K562 (cell line): ENCODE measurements at regions not wholly inside any gene's neighbourhood (a gene's known extent, or its start where the extent isn't known, plus 50 kb on each side); places are given as distances from the start of the nearest gene placed in this dataset.

Experiments
- ATAC-seq: fragments of 200-7000 bp; cut with Tn5 transposase; 3 replicates; pipeline ENCODE4 v1.9.1; 2020; ENCODE audit warnings: moderate library complexity
- BruUV-seq: library from RNA; stranded (reverse); fragments of 400-500 nt; replicated peaks from 2 replicates; lab custom pipeline; 2021; lab: Mats Ljungman, UMichigan
- CTCF ChIA-PET: fragments of 300-600 bp; formaldehyde crosslinking; extraction: SDS; loops from one replicate; lab custom pipeline; 2021; ENCODE audit warnings: low intra/inter-chr PET ratio; lab: Yijun Ruan, JAX
- POLR2A ChIA-PET: fragments of 300-600, 350-650 bp; sonication (Branson Sonifier 250); formaldehyde crosslinking; extraction: SDS; loops from one replicate; lab custom pipeline; 2021; ENCODE audit warnings: antibody characterized with exemption, inconsistent platforms; lab: Yijun Ruan, JAX
- DNase-seq, 4 experiments: peaks; one replicate each; pipeline versions ENCODE4 v3.0.0 to v3.0.0-alpha.2; 2011 to 2018; ENCODE audit warnings: low spot score in 3 of 4, mixed read lengths in 3 of 4; ENCODE audit errors: extremely low read depth in 1 of 4
- FAIRE-seq: peaks from 2 replicates; lab custom pipeline; 2011; peaks lifted over from hg19 to GRCh38; lab: Jason Lieb, UNC
- H2AFZ ChIP-seq: 2 replicates; pipeline ENCODE4 v1.6.0; 2011; ENCODE audit warnings: low read depth, low read length, control low read depth, inconsistent platforms
- H3K27ac ChIP-seq: fragments of 200-600 bp; 3 replicates; pipeline ENCODE4 v1.8.0; 2011; ENCODE audit warnings: low read depth, mild to moderate bottlenecking, control low read depth, inconsistent platforms, low read length, moderate library complexity, mixed read lengths; ENCODE audit errors: extremely low read depth
- H3K27me3 ChIP-seq, 2 experiments: fragments of 300-600 bp in 1 of 2; 2 replicates in 1 of 2; 3 replicates in 1 of 2; pipeline versions ENCODE4 v1.6.0 to v1.8.0; 2011; ENCODE audit warnings: inconsistent platforms in 2 of 2, low read length in 2 of 2, mild to moderate bottlenecking in 1 of 2, mixed read lengths in 1 of 2, moderate library complexity in 1 of 2; ENCODE audit not compliant: control insufficient read depth in 2 of 2, insufficient read depth in 2 of 2
- H3K36me3 ChIP-seq: fragments of 300-600 bp; 3 replicates; pipeline ENCODE4 v1.8.0; 2011; ENCODE audit warnings: mild to moderate bottlenecking, low read length, inconsistent platforms; ENCODE audit not compliant: control insufficient read depth, insufficient read depth
- H3K4me1 ChIP-seq, 2 experiments: fragments of 200-600 bp in 1 of 2; replicated peaks in 1 of 2; 2 replicates in 1 of 2; 3 replicates in 1 of 2; pipeline versions ENCODE4 v1.5.1 to v1.8.0; 2011; ENCODE audit warnings: inconsistent platforms in 2 of 2, low read length in 2 of 2, mild to moderate bottlenecking in 1 of 2, mixed read lengths in 1 of 2, moderate library complexity in 1 of 2; ENCODE audit not compliant: control insufficient read depth in 2 of 2, insufficient read depth in 2 of 2
- H3K4me2 ChIP-seq: 2 replicates; pipeline ENCODE4 v1.6.1; 2011; ENCODE audit warnings: low read length, control low read depth, inconsistent platforms, mixed read lengths; ENCODE audit not compliant: insufficient read depth
- H3K4me3 ChIP-seq: fragments of 200-600 bp; sonication (generic), shearing (Covaris generic); 2 replicates; pipeline ENCODE4 v1.5.1; 2016; ENCODE audit warnings: control low read depth, inconsistent platforms
- H3K79me2 ChIP-seq: fragments of 200-600 bp; 3 replicates; pipeline ENCODE4 v1.8.0; 2011; ENCODE audit warnings: low read length, inconsistent platforms; ENCODE audit not compliant: control insufficient read depth, insufficient read depth
- H3K9ac ChIP-seq, 2 experiments: 2 replicates each; pipeline versions ENCODE4 v1.6.0 to v1.6.1; 2011; ENCODE audit warnings: low read depth in 2 of 2, low read length in 2 of 2, control low read depth in 1 of 2, inconsistent platforms in 1 of 2, mild to moderate bottlenecking in 1 of 2, mixed read lengths in 1 of 2; ENCODE audit not compliant: insufficient read depth in 1 of 2
- H3K9me1 ChIP-seq: one replicate; pipeline ENCODE4 v1.6.0; 2011; ENCODE audit warnings: inconsistent platforms, mild to moderate bottlenecking, low read length, moderate library complexity; ENCODE audit not compliant: control insufficient read depth, insufficient read depth
- H3K9me3 ChIP-seq: replicated peaks from 2 replicates; pipeline ENCODE4 v1.5.1; 2011; ENCODE audit warnings: low read depth, low read length, inconsistent platforms; ENCODE audit not compliant: control insufficient read depth, insufficient read depth
- H4K20me1 ChIP-seq: replicated peaks from 2 replicates; pipeline ENCODE4 v1.6.1; 2011; ENCODE audit warnings: low read length, inconsistent platforms, mixed read lengths; ENCODE audit not compliant: control insufficient read depth, insufficient read depth
- ILF3 ChIP-seq: fragments of 450-650 bp; IDR thresholded peaks from 2 replicates; pipeline ENCODE4 v1.6.1; 2018; ENCODE audit warnings: antibody characterized with exemption, mild to moderate bottlenecking, moderate library complexity, borderline replicate concordance
- NFXL1 ChIP-seq: fragments of 450-650 bp; formaldehyde crosslinking; IDR thresholded peaks from 2 replicates; pipeline ENCODE4 v1.4.0; 2021; ENCODE audit warnings: mild to moderate bottlenecking
- PTRF ChIP-seq: fragments of 450-650 bp; IDR thresholded peaks from 2 replicates; pipeline ENCODE4 v1.6.1; 2016; ENCODE audit warnings: mild to moderate bottlenecking, missing genetic modification characterization, missing compliant biosample characterization
- SP2 ChIP-seq: IDR thresholded peaks from 2 replicates; pipeline ENCODE4 v1.6.1; 2011; ENCODE audit warnings: mild to moderate bottlenecking, low read depth, low read length, moderate library complexity; ENCODE audit not compliant: poor library complexity, severe bottlenecking; ENCODE audit errors: extremely low read depth
- ZFPM2 ChIP-seq: fragments of 250-450 bp; sonication (Bioruptor Pico); IDR thresholded peaks from 2 replicates; pipeline ENCODE4 v1.5.1; 2022; ENCODE audit warnings: mild to moderate bottlenecking
- WGBS: fragments of 100-300 bp; shearing (Covaris generic); methylation state at CpG from one replicate; pipeline ENCODE4 v1.1.6; 2016; ENCODE audit warnings: low coverage, mixed read lengths; ENCODE audit not compliant: insufficient coverage; ENCODE audit errors: missing lambda C conversion rate; 5-methylcytosine and 5-hydroxymethylcytosine counted together
- in situ Hi-C: fragments of 300-500 bp; cut with MboI; formaldehyde crosslinking; loops from 4 replicates; pipeline ENCODE4 v1.15.0; 2018; ENCODE audit warnings: inconsistent platforms, mixed read lengths
- intact Hi-C: fragments of 100-400 bp; cut with micrococcal nuclease; formaldehyde crosslinking; loops from 2 replicates; pipeline ENCODE4 v1.14.2; 2022
- TF ChIP-seq, protein P1 (sequence below): fragments of 450-650 bp; formaldehyde crosslinking; IDR thresholded peaks from 2 replicates; pipeline ENCODE4 v1.4.0; 2020; ENCODE audit warnings: mild to moderate bottlenecking, moderate library complexity
- TF ChIP-seq, protein P2 (sequence below), 2 experiments: fragments of 450-650 bp in 1 of 2; IDR thresholded peaks; 2 replicates each; pipeline ENCODE4 v1.6.1; 2011 to 2017; ENCODE audit warnings: low read depth in 2 of 2, antibody characterized with exemption in 1 of 2, borderline replicate concordance in 1 of 2, low read length in 1 of 2, mild to moderate bottlenecking in 1 of 2, mixed read lengths in 1 of 2; ENCODE audit not compliant: control insufficient read depth in 1 of 2

DNA sequence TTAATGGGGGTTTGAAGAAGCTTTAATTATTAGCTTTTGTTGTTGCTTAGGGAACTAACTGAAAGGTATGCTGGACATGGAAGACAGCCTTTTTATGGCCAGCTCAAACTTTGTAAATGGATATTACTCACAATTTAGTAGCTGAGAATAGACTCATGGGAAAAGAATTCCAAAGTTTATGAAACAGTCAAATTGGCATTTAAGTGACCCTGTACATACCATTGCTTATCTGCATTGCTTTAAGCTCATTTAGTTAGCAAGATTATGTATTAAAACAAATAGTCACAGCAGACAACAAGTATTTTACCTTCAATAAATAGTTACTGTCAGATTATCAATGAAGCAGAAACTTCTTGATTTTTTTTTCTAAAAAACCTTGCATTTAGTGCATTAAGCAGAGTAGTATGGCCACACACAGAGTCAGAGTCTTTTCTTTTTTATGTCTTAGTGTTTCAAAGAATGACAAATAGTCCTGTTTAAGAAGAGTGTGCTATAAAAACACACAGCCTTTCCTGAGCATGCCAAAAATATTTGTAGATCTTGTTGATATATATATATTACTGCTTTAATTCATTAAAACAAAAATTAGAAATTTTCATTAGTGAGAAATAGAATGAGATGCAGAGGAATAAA, 102.2 kb downstream of the TTC6 start:
- H3K9me1 ChIP-seq, result no peaks in the 10 kb centered on the region
- H3K27ac ChIP-seq, result no peak overlapping the region
- ATAC-seq (no peak), FAIRE-seq (no peak), DNase-seq (no peak)
- intact Hi-C loops, result no loop called here
- in situ Hi-C loops, result no loop called here
- no peak overlapping the region for H3K4me3 ChIP-seq
- TF ChIP-seq SP2 (no peak), PTRF (tag) (no peak), NFXL1 (CRISPR knock-in tag) (no peak)
- H3K9ac ChIP-seq, result no peak overlapping the region
- H2AFZ ChIP-seq, result no peak overlapping the region
- H3K4me2 ChIP-seq, result no peak overlapping the region
- H3K79me2 ChIP-seq, result no peaks in the 10 kb centered on the region
- H3K4me1 ChIP-seq, result no peaks in the 10 kb centered on the region
- H3K27me3 ChIP-seq, result no peaks in the 10 kb centered on the region; a peak in 1 of 5 replicates
- no peaks in the 10 kb centered on the region for H3K9me3 ChIP-seq
- POLR2A ChIA-PET, result no interaction called here
- no peaks in the 10 kb centered on the region for H4K20me1 ChIP-seq
- CTCF ChIA-PET, result no interaction called here
- no TSS peak for BruUV-seq
- H3K36me3 ChIP-seq, result no peaks in the 10 kb centered on the region

DNA sequence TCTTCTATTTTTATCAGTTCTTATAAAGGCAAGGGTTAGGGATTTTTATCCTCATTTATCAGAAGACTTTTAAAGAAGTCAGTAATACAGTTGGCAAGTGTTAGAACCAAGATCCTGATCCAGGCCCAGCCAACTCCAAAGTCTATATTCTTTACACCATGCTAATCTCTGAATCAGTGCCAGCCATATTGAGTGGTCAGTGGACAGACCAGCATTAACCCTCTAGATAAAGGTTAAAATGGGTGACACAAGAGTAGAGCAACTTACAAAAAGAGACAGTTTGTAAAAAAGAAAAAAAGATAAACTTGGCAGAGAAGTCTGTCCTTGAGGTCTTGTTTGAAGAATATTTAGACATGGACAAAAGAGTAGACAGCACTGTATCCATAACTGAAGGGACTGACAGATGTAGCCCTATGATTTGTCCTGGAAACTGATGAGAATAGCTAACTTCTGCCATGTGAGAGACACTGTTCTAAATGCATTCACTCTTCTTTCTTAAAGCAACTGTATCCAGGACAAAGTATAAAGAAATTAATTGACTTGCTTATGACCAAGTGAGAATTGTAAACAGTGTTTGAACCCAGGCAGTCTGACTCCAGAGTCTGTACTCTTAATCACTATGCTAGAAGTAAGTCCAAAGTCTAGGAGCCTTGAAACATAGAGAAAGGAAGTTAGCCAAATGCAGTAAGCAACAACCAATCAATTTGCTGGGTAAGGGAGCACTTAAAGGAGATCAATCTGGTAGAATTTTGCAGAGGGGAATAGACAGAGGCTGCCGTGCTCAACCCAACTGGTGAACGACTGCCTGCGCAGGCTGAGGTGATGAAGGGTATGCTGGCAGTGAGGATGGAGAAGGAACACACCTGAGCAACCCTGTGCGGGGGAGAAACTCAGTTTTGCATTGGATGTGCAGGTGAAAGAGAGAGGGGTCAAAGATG, 103.7 kb downstream of the TTC6 start:
- H3K4me3 ChIP-seq, result no peak overlapping the region
- no peaks in the 10 kb centered on the region for H3K9me1 ChIP-seq
- no peaks in the 10 kb centered on the region for H3K9me3 ChIP-seq
- DNase-seq (no peak), FAIRE-seq (no peak), ATAC-seq (no peak)
- ChIA-PET POLR2A (no interaction called here), CTCF (no interaction called here)
- H3K27me3 ChIP-seq, result no peaks in the 10 kb centered on the region; a peak in 1 of 5 replicates
- no peak overlapping the region for H3K4me2 ChIP-seq
- no peaks in the 10 kb centered on the region for H3K36me3 ChIP-seq
- no peak overlapping the region for H3K27ac ChIP-seq
- H2AFZ ChIP-seq, result no peak overlapping the region
- BruUV-seq, result no TSS peak
- H3K9ac ChIP-seq, result no peak overlapping the region
- H3K79me2 ChIP-seq, result no peaks in the 10 kb centered on the region
- 0% methylated on average over 4 of the region's 4 CpGs for WGBS
- in situ Hi-C loops, result no loop called here
- intact Hi-C loops, result no loop called here
- H3K4me1 ChIP-seq, result no peaks in the 10 kb centered on the region
- no peaks in the 10 kb centered on the region for H4K20me1 ChIP-seq
- TF ChIP-seq, protein P1, sequence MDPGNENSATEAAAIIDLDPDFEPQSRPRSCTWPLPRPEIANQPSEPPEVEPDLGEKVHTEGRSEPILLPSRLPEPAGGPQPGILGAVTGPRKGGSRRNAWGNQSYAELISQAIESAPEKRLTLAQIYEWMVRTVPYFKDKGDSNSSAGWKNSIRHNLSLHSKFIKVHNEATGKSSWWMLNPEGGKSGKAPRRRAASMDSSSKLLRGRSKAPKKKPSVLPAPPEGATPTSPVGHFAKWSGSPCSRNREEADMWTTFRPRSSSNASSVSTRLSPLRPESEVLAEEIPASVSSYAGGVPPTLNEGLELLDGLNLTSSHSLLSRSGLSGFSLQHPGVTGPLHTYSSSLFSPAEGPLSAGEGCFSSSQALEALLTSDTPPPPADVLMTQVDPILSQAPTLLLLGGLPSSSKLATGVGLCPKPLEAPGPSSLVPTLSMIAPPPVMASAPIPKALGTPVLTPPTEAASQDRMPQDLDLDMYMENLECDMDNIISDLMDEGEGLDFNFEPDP (CRISPR knock-in tag), result no peak
- TF ChIP-seq ZFPM2 (CRISPR knock-in tag) (no peak), ILF3 (no peak)
- TF ChIP-seq, protein P2, sequence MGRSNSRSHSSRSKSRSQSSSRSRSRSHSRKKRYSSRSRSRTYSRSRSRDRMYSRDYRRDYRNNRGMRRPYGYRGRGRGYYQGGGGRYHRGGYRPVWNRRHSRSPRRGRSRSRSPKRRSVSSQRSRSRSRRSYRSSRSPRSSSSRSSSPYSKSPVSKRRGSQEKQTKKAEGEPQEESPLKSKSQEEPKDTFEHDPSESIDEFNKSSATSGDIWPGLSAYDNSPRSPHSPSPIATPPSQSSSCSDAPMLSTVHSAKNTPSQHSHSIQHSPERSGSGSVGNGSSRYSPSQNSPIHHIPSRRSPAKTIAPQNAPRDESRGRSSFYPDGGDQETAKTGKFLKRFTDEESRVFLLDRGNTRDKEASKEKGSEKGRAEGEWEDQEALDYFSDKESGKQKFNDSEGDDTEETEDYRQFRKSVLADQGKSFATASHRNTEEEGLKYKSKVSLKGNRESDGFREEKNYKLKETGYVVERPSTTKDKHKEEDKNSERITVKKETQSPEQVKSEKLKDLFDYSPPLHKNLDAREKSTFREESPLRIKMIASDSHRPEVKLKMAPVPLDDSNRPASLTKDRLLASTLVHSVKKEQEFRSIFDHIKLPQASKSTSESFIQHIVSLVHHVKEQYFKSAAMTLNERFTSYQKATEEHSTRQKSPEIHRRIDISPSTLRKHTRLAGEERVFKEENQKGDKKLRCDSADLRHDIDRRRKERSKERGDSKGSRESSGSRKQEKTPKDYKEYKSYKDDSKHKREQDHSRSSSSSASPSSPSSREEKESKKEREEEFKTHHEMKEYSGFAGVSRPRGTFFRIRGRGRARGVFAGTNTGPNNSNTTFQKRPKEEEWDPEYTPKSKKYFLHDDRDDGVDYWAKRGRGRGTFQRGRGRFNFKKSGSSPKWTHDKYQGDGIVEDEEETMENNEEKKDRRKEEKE (IDR thresholded peaks at IDR 0.05; ENCODE audit: borderline replicate concordance in 1 of 2, control insufficient read depth in 1 of 2, low read depth in 2 of 2, low read length in 1 of 2), result no peak
